GM23338 (cell line): ENCODE measurements at regions not wholly inside any gene's neighbourhood (a gene's known extent, or its start where the extent isn't known, plus 50 kb on each side); places are given as distances from the start of the nearest gene placed in this dataset.

Source experiments
- ATAC-seq: fragments of 200-7000 bp; cut with Tn5 transposase; 3 replicates; pipeline ENCODE4 v1.9.1; 2020
- DNase-seq: peaks from one replicate; pipeline ENCODE4 v3.0.0-alpha.2; 2015; ENCODE audit warnings: low spot score
- H2AFZ ChIP-seq: fragments of 200-600 bp; sonication (generic); 2 replicates; pipeline ENCODE4 v1.8.0; 2016; ENCODE audit warnings: antibody characterized with exemption, mild to moderate bottlenecking, moderate library complexity
- H3F3A ChIP-seq: fragments of 200-600 bp; sonication (generic); replicated peaks from 2 replicates; pipeline ENCODE4 v1.8.0; 2017; ENCODE audit warnings: antibody characterized with exemption, mixed run types, low read depth
- H3K27ac ChIP-seq: fragments of 200-600 bp; sonication (generic); 2 replicates; pipeline ENCODE4 v1.6.1; 2016; ENCODE audit warnings: low read depth
- H3K27me3 ChIP-seq: fragments of 200-600 bp; sonication (generic); 2 replicates; pipeline ENCODE4 v1.8.0; 2016; ENCODE audit warnings: mild to moderate bottlenecking, mixed run types, moderate library complexity; ENCODE audit not compliant: insufficient read depth
- H3K36me3 ChIP-seq: fragments of 200-600 bp; sonication (generic); 2 replicates; pipeline ENCODE4 v1.8.0; 2016; ENCODE audit warnings: mild to moderate bottlenecking; ENCODE audit not compliant: insufficient read depth
- H3K4me1 ChIP-seq: fragments of 200-600 bp; sonication (generic); 2 replicates; pipeline ENCODE4 v1.8.0; 2016; ENCODE audit warnings: mild to moderate bottlenecking, moderate library complexity; ENCODE audit not compliant: insufficient read depth
- H3K4me2 ChIP-seq: fragments of 200-600 bp; sonication (generic); 2 replicates; pipeline ENCODE4 v1.7.1; 2017; ENCODE audit warnings: mixed run types
- H3K4me3 ChIP-seq: fragments of 200-600 bp; sonication (generic); 2 replicates; pipeline ENCODE4 v1.6.1; 2016; ENCODE audit warnings: mixed run types
- H3K79me2 ChIP-seq: fragments of 200-600 bp; sonication (generic); replicated peaks from 2 replicates; pipeline ENCODE4 v1.8.0; 2017; ENCODE audit warnings: mild to moderate bottlenecking; ENCODE audit not compliant: insufficient read depth
- H3K9me2 ChIP-seq: fragments of 200-600 bp; sonication (generic); 2 replicates; pipeline ENCODE4 v1.8.0; 2017; ENCODE audit not compliant: insufficient read depth
- H4K20me1 ChIP-seq: fragments of 200-600 bp; sonication (generic); replicated peaks from 2 replicates; pipeline ENCODE4 v1.8.0; 2017; ENCODE audit warnings: mild to moderate bottlenecking; ENCODE audit not compliant: insufficient read depth
- H3K27ac Mint-ChIP-seq: 2 replicates; pipeline ENCODE4 v1.8.0; 2020; ENCODE audit warnings: inconsistent platforms, mild to moderate bottlenecking, moderate library complexity, mixed read lengths
- H3K27me3 Mint-ChIP-seq: 3 replicates; pipeline ENCODE4 v1.8.0; 2022; ENCODE audit warnings: low read depth, mild to moderate bottlenecking, moderate library complexity, mixed read lengths, inconsistent platforms; ENCODE audit not compliant: insufficient read depth, poor library complexity
- H3K36me3 Mint-ChIP-seq: 3 replicates; pipeline ENCODE4 v1.8.0; 2021; ENCODE audit warnings: low read depth, mild to moderate bottlenecking, inconsistent platforms, moderate library complexity, mixed read lengths
- H3K4me1 Mint-ChIP-seq: 3 replicates; pipeline ENCODE4 v1.8.0; 2020; ENCODE audit warnings: mild to moderate bottlenecking, inconsistent platforms, mixed read lengths
- H3K4me3 Mint-ChIP-seq: 3 replicates; pipeline ENCODE4 v1.8.0; 2021; ENCODE audit warnings: moderate library complexity, mild to moderate bottlenecking, inconsistent platforms, mixed read lengths
- H3K9me3 Mint-ChIP-seq: 3 replicates; pipeline ENCODE4 v1.8.0; 2020; ENCODE audit warnings: moderate library complexity, mild to moderate bottlenecking, inconsistent platforms, mixed read lengths
- CREB1 ChIP-seq: fragments of 250-450 bp; sonication (Bioruptor Pico); IDR thresholded peaks from 2 replicates; pipeline ENCODE4 v1.5.0; 2020; ENCODE audit warnings: low read depth, mild to moderate bottlenecking, moderate library complexity
- CTCF ChIP-seq, 2 experiments: fragments of 200-600 bp in 1 of 2; sonication (generic) in 1 of 2; conservative IDR thresholded peaks; 2 replicates each; pipeline versions ENCODE4 v1.5.1 to v1.6.1; 2016 to 2017; ENCODE audit warnings: antibody characterized with exemption in 2 of 2, low read depth in 2 of 2, mild to moderate bottlenecking in 2 of 2, moderate library complexity in 1 of 2
- EZH2 ChIP-seq: fragments of 200-600 bp; sonication (generic); IDR thresholded peaks from one replicate; pipeline ENCODE4 v1.8.0; 2017; ENCODE audit warnings: antibody characterized with exemption, mild to moderate bottlenecking, low read depth; ENCODE audit not compliant: unreplicated experiment
- EZH2phosphoT487 ChIP-seq: fragments of 200-600 bp; sonication (generic); IDR thresholded peaks from one replicate; pipeline ENCODE4 v1.8.1; 2018; ENCODE audit warnings: antibody characterized with exemption; ENCODE audit not compliant: unreplicated experiment
- JUNB ChIP-seq: IDR thresholded peaks from one replicate; pipeline ENCODE4 v1.6.1; 2016; ENCODE audit warnings: antibody characterized with exemption; ENCODE audit not compliant: unreplicated experiment
- NANOG ChIP-seq: IDR thresholded peaks from 2 replicates; pipeline ENCODE4 v1.6.1; 2016; ENCODE audit warnings: antibody characterized with exemption, borderline replicate concordance
- REST ChIP-seq: IDR thresholded peaks from one replicate; pipeline ENCODE4 v1.6.1; 2018; ENCODE audit warnings: antibody characterized with exemption; ENCODE audit not compliant: unreplicated experiment
- STAT1 ChIP-seq: IDR thresholded peaks from one replicate; pipeline ENCODE4 v1.6.1; 2016; ENCODE audit warnings: antibody characterized with exemption; ENCODE audit not compliant: unreplicated experiment
- ZNF331 ChIP-seq: fragments of 250-450 bp; sonication (Bioruptor Pico); IDR thresholded peaks from 2 replicates; pipeline ENCODE4 v1.5.0; 2020; ENCODE audit warnings: low read depth, mild to moderate bottlenecking, moderate library complexity
- ZNF462 ChIP-seq: fragments of 250-450 bp; sonication (Bioruptor Pico); IDR thresholded peaks from 2 replicates; pipeline ENCODE4 v1.5.0; 2020; ENCODE audit warnings: mild to moderate bottlenecking, moderate library complexity

- TF ChIP-seq STAT1 = no peak
- no peak for TF ChIP-seq REST
Measured at GRCh38 chr10:28077889-28078288, 79.0 kb upstream of the ODAD2 start (continued).

- H3K9me3 Mint-ChIP-seq = no peaks in the 10 kb centered on the region
- no peaks in the 10 kb centered on the region for H3K27me3 Mint-ChIP-seq
- H3K27me3 ChIP-seq = no peaks in the 10 kb centered on the region
- no peak overlapping the region for H2AFZ ChIP-seq
- no peak overlapping the region for H3K27ac ChIP-seq
- H3K4me1 Mint-ChIP-seq = peaks cover 2% of the 10 kb centered on the region; the same call in 2 of the 3 replicates
- H3K4me3 Mint-ChIP-seq = no peak overlapping the region
- no peak overlapping the region for H3K4me2 ChIP-seq
- no peaks in the 10 kb centered on the region for H3K36me3 ChIP-seq
- H3K4me3 ChIP-seq = no peak overlapping the region
- no peaks in the 10 kb centered on the region for H3K79me2 ChIP-seq
- H3F3A ChIP-seq = no peaks in the 10 kb centered on the region
- H3K27ac Mint-ChIP-seq = no peak overlapping the region
- H4K20me1 ChIP-seq = no peaks in the 10 kb centered on the region
- ATAC-seq = no peak
- H3K36me3 Mint-ChIP-seq = peaks cover 2% of the 10 kb centered on the region; the same call in 2 of the 3 replicates
- peaks cover 5% of the 10 kb centered on the region; the same call in 1 of the 2 replicates for H3K9me2 ChIP-seq
- DNase-seq = no peak
- H3K4me1 ChIP-seq = peaks cover 3% of the 10 kb centered on the region
- TF ChIP-seq ZNF331 (CRISPR knock-in tag) (no peak), ZNF462 (CRISPR knock-in tag) (no peak), CREB1 (CRISPR knock-in tag) (no peak), JUNB (no peak), EZH2 (no peak), REST (no peak), CTCF (conservative IDR thresholded peaks at IDR 0.05; ENCODE audit: low read depth in 2 of 2) (no peak), EZH2phosphoT487 (no peak), STAT1 (no peak), NANOG (no peak)
Measured at GRCh38 chr10:28075424-28075823, 76.5 kb upstream of the ODAD2 start.
